PC-3 (cell line): ENCODE measurements at regions not wholly inside any gene's neighbourhood (a gene's known extent, or its start where the extent isn't known, plus 50 kb on each side); places are given as distances from the start of the nearest gene placed in this dataset.

Experiments used
- EZH2phosphoT487 ChIP-seq: fragments of 300-600 bp; sonication (generic); IDR thresholded peaks from 2 replicates; pipeline ENCODE4 v1.6.1; 2018; ENCODE audit warnings: mild to moderate bottlenecking, antibody characterized with exemption, low read length, borderline replicate concordance
- TF ChIP-seq, protein P1 (sequence below): fragments of 300-600 bp; sonication (generic); conservative IDR thresholded peaks from 2 replicates; pipeline ENCODE4 v1.5.1; 2017; ENCODE audit warnings: antibody characterized with exemption, low read depth, mild to moderate bottlenecking, low read length

GRCh38 chr4:66963084-66963483 lies 582.2 kb downstream of the CENPC start:
- TF ChIP-seq EZH2phosphoT487, result no peak
- TF ChIP-seq, protein P1, sequence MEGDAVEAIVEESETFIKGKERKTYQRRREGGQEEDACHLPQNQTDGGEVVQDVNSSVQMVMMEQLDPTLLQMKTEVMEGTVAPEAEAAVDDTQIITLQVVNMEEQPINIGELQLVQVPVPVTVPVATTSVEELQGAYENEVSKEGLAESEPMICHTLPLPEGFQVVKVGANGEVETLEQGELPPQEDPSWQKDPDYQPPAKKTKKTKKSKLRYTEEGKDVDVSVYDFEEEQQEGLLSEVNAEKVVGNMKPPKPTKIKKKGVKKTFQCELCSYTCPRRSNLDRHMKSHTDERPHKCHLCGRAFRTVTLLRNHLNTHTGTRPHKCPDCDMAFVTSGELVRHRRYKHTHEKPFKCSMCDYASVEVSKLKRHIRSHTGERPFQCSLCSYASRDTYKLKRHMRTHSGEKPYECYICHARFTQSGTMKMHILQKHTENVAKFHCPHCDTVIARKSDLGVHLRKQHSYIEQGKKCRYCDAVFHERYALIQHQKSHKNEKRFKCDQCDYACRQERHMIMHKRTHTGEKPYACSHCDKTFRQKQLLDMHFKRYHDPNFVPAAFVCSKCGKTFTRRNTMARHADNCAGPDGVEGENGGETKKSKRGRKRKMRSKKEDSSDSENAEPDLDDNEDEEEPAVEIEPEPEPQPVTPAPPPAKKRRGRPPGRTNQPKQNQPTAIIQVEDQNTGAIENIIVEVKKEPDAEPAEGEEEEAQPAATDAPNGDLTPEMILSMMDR, result no peak
